ENCODE measurements at regions not wholly inside any gene's neighbourhood (a gene's known extent, or its start where the extent isn't known, plus 50 kb on each side); places are given as distances from the start of the nearest gene placed in this dataset.
A peak's percentile ranks its signal among the peaks of the same experiment; 100 is the strongest.

DNA sequence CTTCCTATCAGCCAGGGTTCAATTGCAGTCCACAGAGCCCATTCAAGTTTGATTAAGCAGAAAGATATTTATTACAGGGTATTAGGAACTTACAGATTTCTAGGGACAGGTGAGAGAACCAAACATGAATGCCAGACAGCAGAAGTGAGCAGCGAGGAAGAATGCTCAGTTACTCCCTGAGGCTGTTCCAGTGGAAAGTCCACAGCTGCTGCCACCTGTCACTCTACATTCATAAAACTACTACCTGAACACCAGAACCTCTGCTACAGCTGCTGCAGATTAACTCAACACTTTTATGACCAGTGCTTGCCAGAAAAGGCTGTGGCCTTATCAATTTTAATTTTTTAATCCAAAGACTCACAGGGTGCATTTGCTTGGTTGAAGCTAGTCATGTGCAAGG, 325.4 kb upstream of the ONECUT1 start:
- Histone ChIP-seq H2AFZ (replicated peaks) (no peak overlapping the region), H3K36me3 (no peaks in the 10 kb centered on the region), H3K9ac (no peak overlapping the region), H3K4me1 (peaks cover 4% of the 10 kb centered on the region), H3K79me2 (ENCODE audit: low read depth) (no peaks in the 10 kb centered on the region), H3K9me3 (ENCODE audit: low read depth) (no peaks in the 10 kb centered on the region), H3K27ac (no peak overlapping the region), H3K27me3 (no peaks in the 10 kb centered on the region), H3K4me2 (no peak overlapping the region), H3F3A (ENCODE audit: low read depth) (no peaks in the 10 kb centered on the region), H3K4me3 (no peak overlapping the region), H4K20me1 (ENCODE audit: low read depth) (no peaks in the 10 kb centered on the region)
- no peak overlapping the region for H3K27ac Mint-ChIP-seq
- no peaks in the 10 kb centered on the region for H3K36me3 Mint-ChIP-seq
- no peak for DNase-seq (ENCODE audit: low spot score)
- H3K9me3 Mint-ChIP-seq: no peaks in the 10 kb centered on the region
- no peaks in the 10 kb centered on the region for H3K27me3 Mint-ChIP-seq (ENCODE audit: insufficient read depth, low read depth)
- no peaks in the 10 kb centered on the region for H3K4me1 Mint-ChIP-seq
- TF ChIP-seq EZH2phosphoT487 (IDR thresholded peaks at IDR 0.05): no peak
- no peak for TF ChIP-seq EZH2 (IDR thresholded peaks at IDR 0.05)
- TF ChIP-seq, protein P1, sequence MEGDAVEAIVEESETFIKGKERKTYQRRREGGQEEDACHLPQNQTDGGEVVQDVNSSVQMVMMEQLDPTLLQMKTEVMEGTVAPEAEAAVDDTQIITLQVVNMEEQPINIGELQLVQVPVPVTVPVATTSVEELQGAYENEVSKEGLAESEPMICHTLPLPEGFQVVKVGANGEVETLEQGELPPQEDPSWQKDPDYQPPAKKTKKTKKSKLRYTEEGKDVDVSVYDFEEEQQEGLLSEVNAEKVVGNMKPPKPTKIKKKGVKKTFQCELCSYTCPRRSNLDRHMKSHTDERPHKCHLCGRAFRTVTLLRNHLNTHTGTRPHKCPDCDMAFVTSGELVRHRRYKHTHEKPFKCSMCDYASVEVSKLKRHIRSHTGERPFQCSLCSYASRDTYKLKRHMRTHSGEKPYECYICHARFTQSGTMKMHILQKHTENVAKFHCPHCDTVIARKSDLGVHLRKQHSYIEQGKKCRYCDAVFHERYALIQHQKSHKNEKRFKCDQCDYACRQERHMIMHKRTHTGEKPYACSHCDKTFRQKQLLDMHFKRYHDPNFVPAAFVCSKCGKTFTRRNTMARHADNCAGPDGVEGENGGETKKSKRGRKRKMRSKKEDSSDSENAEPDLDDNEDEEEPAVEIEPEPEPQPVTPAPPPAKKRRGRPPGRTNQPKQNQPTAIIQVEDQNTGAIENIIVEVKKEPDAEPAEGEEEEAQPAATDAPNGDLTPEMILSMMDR (IDR thresholded peaks at IDR 0.05): no peak
- H3K4me3 Mint-ChIP-seq: no peak overlapping the region

DNA sequence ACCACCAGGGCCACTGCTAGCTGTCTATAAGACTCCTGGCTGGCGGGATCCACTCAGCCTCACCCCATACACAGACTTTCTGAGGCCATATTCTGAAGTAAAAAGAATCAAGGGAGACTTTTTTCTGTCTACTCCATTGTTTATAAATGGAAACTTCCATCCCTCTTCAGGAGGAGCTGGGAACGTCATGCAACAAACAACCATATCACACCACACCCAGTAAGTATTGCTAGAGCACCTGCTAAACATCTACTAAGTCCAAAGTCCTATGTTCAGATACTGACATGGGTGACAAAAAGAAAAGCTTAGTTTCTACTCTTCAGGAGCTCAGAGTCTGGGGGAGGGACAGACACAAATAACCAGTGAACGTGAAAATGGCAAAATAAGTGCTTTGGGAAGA, 324.8 kb upstream of the ONECUT1 start:
- Histone ChIP-seq H3K4me3 (no peak overlapping the region), H3K27me3 (no peaks in the 10 kb centered on the region), H3F3A (ENCODE audit: low read depth) (no peaks in the 10 kb centered on the region), H4K20me1 (ENCODE audit: low read depth) (no peaks in the 10 kb centered on the region), H3K9ac (no peak overlapping the region), H3K36me3 (no peaks in the 10 kb centered on the region), H3K79me2 (ENCODE audit: low read depth) (no peaks in the 10 kb centered on the region), H3K27ac (no peak overlapping the region), H3K4me1 (peaks cover 4% of the 10 kb centered on the region), H3K9me3 (ENCODE audit: low read depth) (no peaks in the 10 kb centered on the region), H2AFZ (replicated peaks) (no peak overlapping the region), H3K4me2 (no peak overlapping the region)
- H3K27ac Mint-ChIP-seq: no peak overlapping the region
- no peaks in the 10 kb centered on the region for H3K36me3 Mint-ChIP-seq
- H3K27me3 Mint-ChIP-seq (ENCODE audit: insufficient read depth, low read depth): no peaks in the 10 kb centered on the region
- DNase-seq (ENCODE audit: low spot score): no peak
- no peaks in the 10 kb centered on the region for H3K4me1 Mint-ChIP-seq
- TF ChIP-seq EZH2phosphoT487 (IDR thresholded peaks at IDR 0.05) (no peak), EZH2 (IDR thresholded peaks at IDR 0.05) (no peak)
- TF ChIP-seq, protein P1 (IDR thresholded peaks at IDR 0.05): no peak
- H3K4me3 Mint-ChIP-seq: no peak overlapping the region
- H3K9me3 Mint-ChIP-seq: no peaks in the 10 kb centered on the region

GRCh38 chr15:53110999-53111398, 320.9 kb upstream of the ONECUT1 start:
- Histone ChIP-seq H3K4me3 (no peak overlapping the region), H3K4me1 (peaks cover 4% of the 10 kb centered on the region), H2AFZ (replicated peaks) (no peak overlapping the region), H3K4me2 (no peak overlapping the region), H3K36me3 (no peaks in the 10 kb centered on the region), H3K9me3 (ENCODE audit: low read depth) (no peaks in the 10 kb centered on the region), H3K27ac (no peak overlapping the region), H3F3A (ENCODE audit: low read depth) (no peaks in the 10 kb centered on the region), H3K27me3 (no peaks in the 10 kb centered on the region), H3K79me2 (ENCODE audit: low read depth) (no peaks in the 10 kb centered on the region), H4K20me1 (ENCODE audit: low read depth) (no peaks in the 10 kb centered on the region), H3K9ac (no peak overlapping the region)
- Mint-ChIP-seq H3K9me3 (no peaks in the 10 kb centered on the region), H3K27me3 (ENCODE audit: insufficient read depth, low read depth) (no peaks in the 10 kb centered on the region), H3K4me3 (no peak overlapping the region), H3K4me1 (peaks cover 16% of the 10 kb centered on the region), H3K27ac (no peak overlapping the region), H3K36me3 (no peaks in the 10 kb centered on the region)
- DNase-seq (ENCODE audit: low spot score): peak; percentile 3
- TF ChIP-seq, protein P1 (IDR thresholded peaks at IDR 0.05): no peak
- TF ChIP-seq EZH2phosphoT487 (IDR thresholded peaks at IDR 0.05): no peak
- no peak for TF ChIP-seq EZH2 (IDR thresholded peaks at IDR 0.05)
